GM12873 (cell line): ENCODE measurements at regions not wholly inside any gene's neighbourhood (a gene's known extent, or its start where the extent isn't known, plus 50 kb on each side); places are given as distances from the start of the nearest gene placed in this dataset.

Experiments used
- TF ChIP-seq, protein P1 (sequence below): IDR thresholded peaks from 2 replicates; pipeline ENCODE4 v1.5.1; 2012; ENCODE audit warnings: low read depth, mild to moderate bottlenecking, moderate library complexity, low read length, control low read depth; ENCODE audit not compliant: insufficient read depth; ENCODE audit errors: missing control alignments

DNA sequence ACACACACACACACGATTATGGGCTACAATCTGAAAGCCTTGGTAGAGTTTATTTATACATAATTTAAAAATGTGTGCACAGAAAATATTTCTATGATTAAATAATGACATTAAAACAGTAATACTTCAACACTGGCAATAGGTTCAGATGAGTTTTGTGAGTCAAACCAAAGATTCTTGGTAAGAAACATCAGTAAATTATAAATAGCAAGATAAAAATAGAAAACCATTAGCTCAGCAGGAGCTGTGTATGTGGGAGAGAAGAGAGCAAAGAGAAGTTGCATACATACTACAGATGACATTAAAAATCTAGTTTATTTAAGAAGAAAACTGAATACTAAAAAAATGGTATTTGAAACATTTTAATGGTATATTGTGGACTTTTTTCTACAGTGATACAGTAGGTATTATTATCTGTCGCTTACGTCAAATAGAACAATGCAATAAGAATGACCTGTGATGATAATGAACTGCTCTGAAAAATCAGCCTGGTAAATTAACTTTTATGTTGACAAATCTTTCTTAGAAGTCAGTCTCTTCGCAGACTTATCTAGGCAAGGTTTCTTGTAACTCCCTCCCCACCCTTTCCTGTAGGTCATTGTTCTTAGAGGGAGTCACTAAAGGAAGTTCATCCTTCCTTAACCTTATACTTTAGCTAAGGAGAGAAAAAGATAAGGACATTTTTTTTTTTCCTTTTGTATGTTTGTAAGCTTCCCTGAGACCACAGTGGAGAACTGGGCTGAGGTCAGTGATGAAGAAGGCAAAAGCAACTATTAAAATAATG is 149.3 kb downstream of the GJA1 start:
- TF ChIP-seq, protein P1, sequence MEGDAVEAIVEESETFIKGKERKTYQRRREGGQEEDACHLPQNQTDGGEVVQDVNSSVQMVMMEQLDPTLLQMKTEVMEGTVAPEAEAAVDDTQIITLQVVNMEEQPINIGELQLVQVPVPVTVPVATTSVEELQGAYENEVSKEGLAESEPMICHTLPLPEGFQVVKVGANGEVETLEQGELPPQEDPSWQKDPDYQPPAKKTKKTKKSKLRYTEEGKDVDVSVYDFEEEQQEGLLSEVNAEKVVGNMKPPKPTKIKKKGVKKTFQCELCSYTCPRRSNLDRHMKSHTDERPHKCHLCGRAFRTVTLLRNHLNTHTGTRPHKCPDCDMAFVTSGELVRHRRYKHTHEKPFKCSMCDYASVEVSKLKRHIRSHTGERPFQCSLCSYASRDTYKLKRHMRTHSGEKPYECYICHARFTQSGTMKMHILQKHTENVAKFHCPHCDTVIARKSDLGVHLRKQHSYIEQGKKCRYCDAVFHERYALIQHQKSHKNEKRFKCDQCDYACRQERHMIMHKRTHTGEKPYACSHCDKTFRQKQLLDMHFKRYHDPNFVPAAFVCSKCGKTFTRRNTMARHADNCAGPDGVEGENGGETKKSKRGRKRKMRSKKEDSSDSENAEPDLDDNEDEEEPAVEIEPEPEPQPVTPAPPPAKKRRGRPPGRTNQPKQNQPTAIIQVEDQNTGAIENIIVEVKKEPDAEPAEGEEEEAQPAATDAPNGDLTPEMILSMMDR, result no peak

DNA sequence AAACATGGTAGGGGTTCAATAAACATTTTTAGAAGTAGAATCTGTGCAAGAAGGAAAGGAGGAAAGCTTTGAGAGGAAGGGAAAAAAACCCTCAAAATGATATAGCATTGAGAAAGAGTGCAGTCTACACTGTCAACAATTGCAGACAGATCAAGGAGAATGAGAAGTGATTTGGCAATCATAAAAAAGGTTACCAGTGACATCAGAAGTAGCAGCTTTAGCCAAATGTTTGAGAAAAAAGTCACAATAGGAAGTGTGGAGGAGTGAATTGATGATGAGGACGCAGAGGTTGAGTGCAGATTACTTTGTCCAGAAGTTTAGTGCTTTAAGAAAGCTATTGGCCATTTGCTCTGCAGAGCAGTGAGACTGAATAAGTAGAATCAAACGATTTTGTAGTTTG is 155.0 kb downstream of the GJA1 start:
- TF ChIP-seq, protein P1, result no peak

DNA sequence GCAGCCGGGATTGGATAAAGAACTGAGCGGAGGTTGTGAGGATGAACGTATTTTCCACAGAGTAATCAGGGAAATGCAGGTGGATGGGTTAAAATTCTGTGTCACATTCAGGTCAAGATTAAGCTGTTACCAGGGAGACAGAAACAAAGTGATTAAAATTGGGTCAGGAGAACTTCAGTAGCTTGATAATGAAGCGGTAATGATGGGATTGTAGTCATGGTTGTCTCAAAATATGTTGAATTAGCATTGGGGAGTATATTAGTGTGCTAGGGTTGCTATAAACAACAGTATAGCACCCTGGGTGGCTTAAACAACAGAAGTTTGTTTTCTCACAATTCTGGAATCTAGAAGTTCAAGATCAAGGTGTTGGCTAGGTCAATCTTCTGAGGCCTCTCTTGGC is 155.5 kb downstream of the GJA1 start:
- TF ChIP-seq, protein P1, result no peak

DNA sequence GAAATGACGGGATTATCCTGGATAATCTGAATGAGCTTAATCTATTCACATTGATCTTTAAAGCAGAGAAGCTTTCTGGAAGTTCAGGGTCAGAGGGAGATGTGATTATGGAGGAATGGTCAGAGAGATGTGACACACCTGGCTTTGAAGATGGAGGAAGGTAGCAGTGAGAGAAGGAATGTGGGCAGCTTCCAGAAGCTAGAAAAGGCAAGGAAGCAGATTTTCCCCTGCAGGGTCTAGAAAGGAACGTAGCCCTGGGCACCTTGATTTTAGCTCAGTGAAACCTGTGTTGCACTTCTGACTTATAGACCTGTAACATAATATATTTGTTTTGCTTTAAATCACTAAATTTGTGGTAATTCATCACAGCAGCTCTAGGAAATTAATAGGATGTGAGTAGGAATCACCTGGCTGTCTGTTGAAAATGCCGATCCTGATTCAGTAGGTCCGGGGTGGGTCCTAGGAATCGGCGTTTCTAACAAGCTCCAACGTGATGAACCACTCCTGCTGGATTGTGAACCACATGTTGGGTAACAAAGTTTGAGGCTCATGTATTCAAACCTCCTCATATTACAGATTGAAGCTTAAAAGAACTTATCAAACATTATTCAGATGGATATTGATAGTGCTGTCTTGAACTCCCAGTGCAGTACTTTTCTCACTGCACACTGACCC is 157.0 kb downstream of the GJA1 start:
- TF ChIP-seq, protein P1, result no peak

GRCh38 chr6:121593011-121593641 is 157.7 kb downstream of the GJA1 start:
- TF ChIP-seq, protein P1, result no peak

DNA sequence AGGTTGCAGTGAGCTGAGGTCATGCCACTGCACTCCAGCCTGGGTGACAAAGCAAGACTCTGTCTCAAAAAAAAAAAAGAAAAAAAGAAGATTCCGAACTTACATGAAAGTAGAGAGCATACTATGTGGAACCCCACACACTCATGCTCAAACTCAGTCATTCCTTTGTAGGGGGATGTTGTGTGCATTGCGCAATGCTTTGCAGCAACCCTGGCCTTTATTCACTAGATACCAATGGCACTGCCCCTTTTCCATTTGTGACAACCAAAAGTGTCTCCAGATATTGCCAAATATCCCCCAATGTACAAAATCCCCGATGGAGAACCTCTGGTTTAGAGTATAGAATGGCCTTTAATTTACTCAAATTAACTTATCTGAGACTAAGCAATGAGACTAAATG is 158.6 kb downstream of the GJA1 start:
- TF ChIP-seq, protein P1, result no peak

- TF ChIP-seq, protein P1, result no peak
Measured at GRCh38 chr6:121595646-121596045, 160.2 kb downstream of the GJA1 start.
